ENCODE measurements at regions not wholly inside any gene's neighbourhood (a gene's known extent, or its start where the extent isn't known, plus 50 kb on each side); places are given as distances from the start of the nearest gene placed in this dataset.

- TF ChIP-seq, protein P1, sequence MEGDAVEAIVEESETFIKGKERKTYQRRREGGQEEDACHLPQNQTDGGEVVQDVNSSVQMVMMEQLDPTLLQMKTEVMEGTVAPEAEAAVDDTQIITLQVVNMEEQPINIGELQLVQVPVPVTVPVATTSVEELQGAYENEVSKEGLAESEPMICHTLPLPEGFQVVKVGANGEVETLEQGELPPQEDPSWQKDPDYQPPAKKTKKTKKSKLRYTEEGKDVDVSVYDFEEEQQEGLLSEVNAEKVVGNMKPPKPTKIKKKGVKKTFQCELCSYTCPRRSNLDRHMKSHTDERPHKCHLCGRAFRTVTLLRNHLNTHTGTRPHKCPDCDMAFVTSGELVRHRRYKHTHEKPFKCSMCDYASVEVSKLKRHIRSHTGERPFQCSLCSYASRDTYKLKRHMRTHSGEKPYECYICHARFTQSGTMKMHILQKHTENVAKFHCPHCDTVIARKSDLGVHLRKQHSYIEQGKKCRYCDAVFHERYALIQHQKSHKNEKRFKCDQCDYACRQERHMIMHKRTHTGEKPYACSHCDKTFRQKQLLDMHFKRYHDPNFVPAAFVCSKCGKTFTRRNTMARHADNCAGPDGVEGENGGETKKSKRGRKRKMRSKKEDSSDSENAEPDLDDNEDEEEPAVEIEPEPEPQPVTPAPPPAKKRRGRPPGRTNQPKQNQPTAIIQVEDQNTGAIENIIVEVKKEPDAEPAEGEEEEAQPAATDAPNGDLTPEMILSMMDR (IDR thresholded peaks at IDR 0.05) = no peak
- no peak for ATAC-seq
- WGBS, 2 donors = 86 to 92% methylated on average over 1 of the region's 1 CpG
- no peaks in the 10 kb centered on the region for H3K4me1 ChIP-seq
- no peaks in the 10 kb centered on the region for H3K9me3 ChIP-seq
- H3K27ac ChIP-seq = no peak overlapping the region
- no peak overlapping the region for H3K4me3 ChIP-seq
- intact Hi-C loops (cut with DNase I) = no loop called here
- no peaks in the 10 kb centered on the region for H3K36me3 ChIP-seq
- no peak for DNase-seq
- no peaks in the 10 kb centered on the region for H3K27me3 ChIP-seq
Observed at GRCh38 chr6:50657513-50657912, 55.8 kb upstream of the TFAP2D start.

GRCh38 chr6:50658561-50658960 lies 54.8 kb upstream of the TFAP2D start:
- Histone ChIP-seq H3K27ac (no peak overlapping the region), H3K27me3 (no peaks in the 10 kb centered on the region), H3K4me3 (no peak overlapping the region), H3K36me3 (no peaks in the 10 kb centered on the region), H3K9me3 (no peaks in the 10 kb centered on the region), H3K4me1 (no peaks in the 10 kb centered on the region)
- TF ChIP-seq, protein P1 (IDR thresholded peaks at IDR 0.05) = no peak
- ATAC-seq (no peak), DNase-seq (no peak)
- intact Hi-C loops (cut with DNase I) = no loop called here
- 46 to 50% methylated on average over 2 of the region's 2 CpGs for WGBS, 2 donors

DNA sequence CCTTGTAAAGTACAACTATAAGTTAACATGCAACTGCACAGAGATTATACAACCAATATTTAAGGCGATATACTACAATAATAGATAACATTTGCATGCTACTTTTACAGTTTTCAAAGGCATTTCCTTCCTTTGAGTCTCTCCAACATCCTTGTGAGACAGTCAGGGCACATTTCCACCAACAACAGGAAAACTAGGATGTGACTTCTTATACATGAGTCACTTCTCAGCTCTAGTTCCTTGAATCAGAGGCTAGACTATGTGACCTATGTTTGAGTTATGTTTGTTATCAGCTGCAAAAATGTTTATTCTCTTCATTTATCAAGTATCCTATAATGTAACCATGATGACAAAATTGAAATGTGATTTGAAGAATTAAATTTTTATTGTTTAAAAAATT lies 51.7 kb upstream of the TFAP2D start:
- 52 to 59% methylated on average over 1 of the region's 1 CpG for WGBS, 2 donors
- Histone ChIP-seq H3K9me3 (no peaks in the 10 kb centered on the region), H3K4me3 (no peak overlapping the region), H3K36me3 (no peaks in the 10 kb centered on the region), H3K27ac (no peak overlapping the region), H3K27me3 (peaks cover 0 to 4% (median 0%) of the 10 kb centered on the region in 7 donors), H3K4me1 (no peaks in the 10 kb centered on the region)
- TF ChIP-seq, protein P1 (IDR thresholded peaks at IDR 0.05) = no peak
- intact Hi-C loops (cut with DNase I) = no loop called here
- ATAC-seq (no peak), DNase-seq (no peak)
